Activated CD4-positive, alpha-beta memory T cell treated with anti-CD3 and anti-CD28 coated beads for 36 hours (primary cell): ENCODE measurements at regions not wholly inside any gene's neighbourhood (a gene's known extent, or its start where the extent isn't known, plus 50 kb on each side); places are given as distances from the start of the nearest gene placed in this dataset.

Experiments
- CTCF ChIA-PET: fragments of 350-600 bp; sonication (Branson Sonifier 250); formaldehyde crosslinking; loops from one replicate; lab custom pipeline; 2021; ENCODE audit warnings: antibody characterized with exemption, inconsistent platforms; lab: Charles Lee
- POLR2A ChIA-PET: fragments of 350-600 bp; sonication (Branson Sonifier 250); formaldehyde crosslinking; loops from one replicate; lab custom pipeline; 2021; ENCODE audit warnings: antibody characterized with exemption; lab: Charles Lee
- DNase-seq: peaks from one replicate; pipeline ENCODE4 v3.0.0-alpha.2; 2020
- H3K27ac Mint-ChIP-seq: one replicate; pipeline ENCODE4 v1.8.0; 2021; ENCODE audit warnings: mixed read lengths
- H3K27me3 Mint-ChIP-seq: one replicate; pipeline ENCODE4 v1.8.0; 2021; ENCODE audit warnings: mixed read lengths
- H3K36me3 Mint-ChIP-seq: one replicate; pipeline ENCODE4 v1.8.0; 2021; ENCODE audit warnings: mixed read lengths
- H3K4me1 Mint-ChIP-seq: one replicate; pipeline ENCODE4 v1.8.0; 2021; ENCODE audit warnings: low read depth, mixed read lengths
- H3K4me3 Mint-ChIP-seq: one replicate; pipeline ENCODE4 v1.8.0; 2021; ENCODE audit warnings: mild to moderate bottlenecking, mixed read lengths
- H3K9me3 Mint-ChIP-seq: one replicate; pipeline ENCODE4 v1.8.0; 2021; ENCODE audit warnings: mixed read lengths
- intact Hi-C: fragments of 100-400 bp; cut with micrococcal nuclease; formaldehyde crosslinking; loops from one replicate; pipeline ENCODE4 v1.15.1; 2023

- Mint-ChIP-seq H3K4me1 (no peaks in the 10 kb centered on the region), H3K36me3 (peaks cover 6% of the 10 kb centered on the region), H3K4me3 (no peak overlapping the region), H3K9me3 (peaks cover 13% of the 10 kb centered on the region), H3K27me3 (peaks cover 6% of the 10 kb centered on the region), H3K27ac (no peak overlapping the region)
- CTCF ChIA-PET = no interaction called here
- intact Hi-C loops = no loop called here
- no peak for DNase-seq
- POLR2A ChIA-PET = no interaction called here
Measured at GRCh38 chr5:112636751-112637150, 100.9 kb upstream of the APC start.

- H3K4me3 Mint-ChIP-seq = no peak overlapping the region
- H3K36me3 Mint-ChIP-seq = peaks cover 6% of the 10 kb centered on the region
- ChIA-PET CTCF (no interaction called here), POLR2A (no interaction called here)
- intact Hi-C loops = no loop called here
- no peak for DNase-seq
- H3K27me3 Mint-ChIP-seq = peaks cover 4% of the 10 kb centered on the region
- no peaks in the 10 kb centered on the region for H3K4me1 Mint-ChIP-seq
- H3K9me3 Mint-ChIP-seq = peaks cover 9% of the 10 kb centered on the region
- H3K27ac Mint-ChIP-seq = no peak overlapping the region
Measured at GRCh38 chr5:112637343-112637742, 100.3 kb upstream of the APC start.

- intact Hi-C loops = no loop called here
- Mint-ChIP-seq H3K27me3 (no peaks in the 10 kb centered on the region), H3K27ac (no peak overlapping the region), H3K9me3 (no peaks in the 10 kb centered on the region), H3K36me3 (no peaks in the 10 kb centered on the region), H3K4me1 (no peaks in the 10 kb centered on the region), H3K4me3 (no peak overlapping the region)
- ChIA-PET POLR2A (no interaction called here), CTCF (no interaction called here)
- no peak for DNase-seq
Measured at GRCh38 chr5:112640546-112640945, 97.1 kb upstream of the APC start.

- no peaks in the 10 kb centered on the region for H3K27me3 Mint-ChIP-seq
- no peak overlapping the region for H3K4me3 Mint-ChIP-seq
- ChIA-PET POLR2A (no interaction called here), CTCF (no interaction called here)
- H3K4me1 Mint-ChIP-seq = no peaks in the 10 kb centered on the region
- no peak overlapping the region for H3K27ac Mint-ChIP-seq
- no peak for DNase-seq
- intact Hi-C loops = no loop called here
- no peaks in the 10 kb centered on the region for H3K36me3 Mint-ChIP-seq
- no peaks in the 10 kb centered on the region for H3K9me3 Mint-ChIP-seq
Measured at GRCh38 chr5:112641515-112642110, 96.1 kb upstream of the APC start.

- Mint-ChIP-seq H3K9me3 (no peaks in the 10 kb centered on the region), H3K4me3 (no peak overlapping the region), H3K4me1 (no peaks in the 10 kb centered on the region), H3K27me3 (no peaks in the 10 kb centered on the region), H3K36me3 (no peaks in the 10 kb centered on the region), H3K27ac (no peak overlapping the region)
- intact Hi-C loops = no loop called here
- POLR2A ChIA-PET = no interaction called here
- no peak for DNase-seq
- CTCF ChIA-PET = no interaction called here
Measured at GRCh38 chr5:112642885-112643284, 94.8 kb upstream of the APC start.

- POLR2A ChIA-PET = no interaction called here
- intact Hi-C loops = no loop called here
- no peak for DNase-seq
- Mint-ChIP-seq H3K27ac (no peak overlapping the region), H3K4me3 (no peak overlapping the region), H3K36me3 (no peaks in the 10 kb centered on the region), H3K4me1 (no peaks in the 10 kb centered on the region), H3K27me3 (no peaks in the 10 kb centered on the region), H3K9me3 (no peaks in the 10 kb centered on the region)
- CTCF ChIA-PET = no interaction called here
Measured at GRCh38 chr5:112643339-112643971, 94.2 kb upstream of the APC start.

- intact Hi-C loops = no loop called here
- DNase-seq = no peak
- Mint-ChIP-seq H3K4me3 (no peak overlapping the region), H3K4me1 (no peaks in the 10 kb centered on the region), H3K36me3 (no peaks in the 10 kb centered on the region), H3K9me3 (no peaks in the 10 kb centered on the region), H3K27ac (no peak overlapping the region), H3K27me3 (no peaks in the 10 kb centered on the region)
- ChIA-PET POLR2A (no interaction called here), CTCF (interaction anchor here (1.1 kb wide), 1 partner anchor 45 kb away, joined by 3 read pairs; no protein-coding TSS in a partner anchor)
Measured at GRCh38 chr5:112646139-112646936, 91.3 kb upstream of the APC start.

- Mint-ChIP-seq H3K27ac (no peak overlapping the region), H3K4me1 (no peaks in the 10 kb centered on the region), H3K4me3 (no peak overlapping the region), H3K36me3 (no peaks in the 10 kb centered on the region), H3K9me3 (no peaks in the 10 kb centered on the region), H3K27me3 (no peaks in the 10 kb centered on the region)
- ChIA-PET CTCF (no interaction called here), POLR2A (no interaction called here)
- no peak for DNase-seq
- intact Hi-C loops = no loop called here
Measured at GRCh38 chr5:112647428-112647827, 90.3 kb upstream of the APC start.

- H3K27ac Mint-ChIP-seq = no peak overlapping the region
- POLR2A ChIA-PET = no interaction called here
- intact Hi-C loops = no loop called here
- H3K4me3 Mint-ChIP-seq = no peak overlapping the region
- no peaks in the 10 kb centered on the region for H3K9me3 Mint-ChIP-seq
- CTCF ChIA-PET = no interaction called here
- no peak for DNase-seq
- no peaks in the 10 kb centered on the region for H3K4me1 Mint-ChIP-seq
- H3K36me3 Mint-ChIP-seq = no peaks in the 10 kb centered on the region
- H3K27me3 Mint-ChIP-seq = no peaks in the 10 kb centered on the region
Measured at GRCh38 chr5:112648264-112648663, 89.4 kb upstream of the APC start.

GRCh38 chr5:112649882-112650281, 87.8 kb upstream of the APC start:
- ChIA-PET POLR2A (no interaction called here), CTCF (no interaction called here)
- intact Hi-C loops = no loop called here
- DNase-seq = no peak
- Mint-ChIP-seq H3K27me3 (peaks cover 4% of the 10 kb centered on the region), H3K27ac (no peak overlapping the region), H3K4me1 (no peaks in the 10 kb centered on the region), H3K36me3 (no peaks in the 10 kb centered on the region), H3K9me3 (no peaks in the 10 kb centered on the region), H3K4me3 (no peak overlapping the region)

- no peak overlapping the region for H3K27ac Mint-ChIP-seq
- H3K4me1 Mint-ChIP-seq = no peaks in the 10 kb centered on the region
- intact Hi-C loops = no loop called here
- CTCF ChIA-PET = no interaction called here
- no peak overlapping the region for H3K4me3 Mint-ChIP-seq
- DNase-seq = no peak
- POLR2A ChIA-PET = no interaction called here
- H3K27me3 Mint-ChIP-seq = peaks cover 4% of the 10 kb centered on the region
- H3K9me3 Mint-ChIP-seq = no peaks in the 10 kb centered on the region
- no peaks in the 10 kb centered on the region for H3K36me3 Mint-ChIP-seq
Measured at GRCh38 chr5:112653638-112654205, 84.0 kb upstream of the APC start.

GRCh38 chr5:112655513-112655912, 82.2 kb upstream of the APC start:
- DNase-seq = no peak
- H3K36me3 Mint-ChIP-seq = no peaks in the 10 kb centered on the region
- POLR2A ChIA-PET = no interaction called here
- H3K27me3 Mint-ChIP-seq = peaks cover 6% of the 10 kb centered on the region
- no peak overlapping the region for H3K27ac Mint-ChIP-seq
- CTCF ChIA-PET = no interaction called here
- H3K9me3 Mint-ChIP-seq = peaks cover 8% of the 10 kb centered on the region
- H3K4me1 Mint-ChIP-seq = no peaks in the 10 kb centered on the region
- H3K4me3 Mint-ChIP-seq = no peak overlapping the region
- intact Hi-C loops = no loop called here
